Fibroblast of skin of back (primary cell): ENCODE measurements at regions not wholly inside any gene's neighbourhood (a gene's known extent, or its start where the extent isn't known, plus 50 kb on each side); places are given as distances from the start of the nearest gene placed in this dataset.

Experiments
- DNase-seq: peaks from one replicate; pipeline ENCODE4 v3.0.0-alpha.2; 2013

DNA sequence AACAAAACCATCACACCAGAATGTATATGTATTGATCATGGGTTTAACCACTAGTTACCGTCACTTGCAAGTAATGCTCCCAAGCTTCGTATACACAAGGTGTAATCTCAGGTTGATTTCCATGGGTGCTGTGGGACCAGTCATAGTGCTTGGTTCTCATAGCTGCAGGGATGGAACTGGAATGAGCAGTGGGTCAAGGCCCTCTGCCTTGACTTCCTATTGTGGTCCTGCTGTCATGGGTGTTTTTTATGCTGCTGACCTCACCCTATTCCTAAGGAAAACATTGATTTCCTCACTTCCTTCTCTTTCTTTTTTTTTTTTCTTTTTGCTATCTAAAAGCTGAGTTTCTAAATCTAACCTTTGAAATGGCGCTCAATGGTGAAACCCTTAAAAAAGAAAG is 325.6 kb upstream of the RASGRP1 start:
- no peak for DNase-seq

DNA sequence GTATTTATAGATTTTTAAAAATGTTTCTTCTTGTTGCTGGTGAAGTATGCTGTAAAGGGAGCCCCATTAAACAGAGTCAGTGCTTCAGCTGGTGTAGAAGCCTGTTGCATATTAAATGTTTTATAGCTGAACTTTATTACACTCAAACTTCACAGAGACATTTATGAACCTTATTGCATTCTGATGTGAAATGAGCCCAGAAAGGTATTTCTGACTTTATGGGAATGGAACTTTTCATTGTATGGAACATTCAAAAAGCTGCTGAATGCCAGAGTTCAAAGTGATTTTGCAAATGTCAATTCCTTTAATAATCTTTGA is 329.3 kb upstream of the RASGRP1 start:
- DNase-seq: no peak

GRCh38 chr15:38894243-38894948 is 329.8 kb upstream of the RASGRP1 start:
- DNase-seq: peak; percentile 98

DNA sequence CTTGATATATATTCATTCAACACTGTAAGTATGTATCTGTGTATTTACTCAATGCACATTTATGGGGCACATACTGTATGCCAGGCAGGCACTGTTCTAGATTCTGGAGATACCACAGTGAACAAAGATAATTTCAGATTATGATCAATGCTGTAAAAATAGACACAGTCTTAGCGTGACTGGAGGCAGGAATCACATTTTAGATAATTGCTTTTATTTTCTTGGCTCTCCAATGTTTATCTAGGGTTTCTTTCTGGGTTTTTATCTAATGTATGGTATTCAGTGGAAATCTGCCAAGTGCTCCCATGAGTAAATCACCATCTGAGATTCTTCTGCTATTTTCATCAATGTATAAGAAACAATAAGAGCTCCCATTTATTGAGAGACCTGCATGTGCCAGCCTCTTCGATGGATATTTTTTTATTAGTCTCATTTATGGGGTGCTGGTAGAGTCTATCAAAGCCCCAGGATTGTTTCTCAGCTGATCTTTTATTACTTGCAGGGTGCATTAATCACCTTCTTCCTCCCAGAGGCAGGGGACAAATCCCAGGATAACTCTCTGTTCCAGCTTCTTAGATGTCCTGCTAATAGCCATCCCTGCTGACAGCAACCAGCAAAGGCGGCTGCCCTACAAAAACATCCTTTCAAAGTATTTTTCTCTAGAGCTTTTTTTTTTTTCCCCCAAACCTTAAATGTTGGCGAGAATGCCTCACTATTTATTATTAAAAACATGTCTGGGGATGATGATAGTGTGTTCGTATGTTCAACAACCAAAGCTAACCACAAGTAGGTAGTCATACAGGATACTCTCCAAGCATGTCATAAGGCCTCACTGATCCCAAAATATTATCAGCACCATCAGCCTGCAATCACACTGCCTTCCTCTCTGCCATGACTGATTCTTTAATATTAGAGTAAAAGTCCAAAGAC is 331.0 kb upstream of the RASGRP1 start:
- DNase-seq: peak; percentile 98

DNA sequence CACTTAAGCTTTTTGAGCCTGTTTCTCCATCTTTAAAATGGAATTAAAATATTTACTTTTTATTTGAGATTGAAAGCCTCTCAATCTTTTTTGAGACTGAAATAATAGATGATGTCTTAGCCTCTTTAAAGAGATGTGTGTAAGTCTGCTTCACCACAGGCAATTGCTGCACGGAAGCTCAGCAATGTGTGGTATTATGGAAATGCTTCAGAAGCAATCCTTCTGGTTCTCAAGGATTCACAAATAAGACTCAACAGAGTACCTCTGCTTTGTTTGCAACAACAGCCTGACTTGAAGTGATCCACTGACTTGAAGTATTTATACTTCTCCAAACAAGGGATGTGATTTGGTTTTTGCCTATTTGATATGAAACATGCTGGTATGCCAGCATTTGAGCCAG is 332.0 kb upstream of the RASGRP1 start:
- peak; percentile 69 for DNase-seq

DNA sequence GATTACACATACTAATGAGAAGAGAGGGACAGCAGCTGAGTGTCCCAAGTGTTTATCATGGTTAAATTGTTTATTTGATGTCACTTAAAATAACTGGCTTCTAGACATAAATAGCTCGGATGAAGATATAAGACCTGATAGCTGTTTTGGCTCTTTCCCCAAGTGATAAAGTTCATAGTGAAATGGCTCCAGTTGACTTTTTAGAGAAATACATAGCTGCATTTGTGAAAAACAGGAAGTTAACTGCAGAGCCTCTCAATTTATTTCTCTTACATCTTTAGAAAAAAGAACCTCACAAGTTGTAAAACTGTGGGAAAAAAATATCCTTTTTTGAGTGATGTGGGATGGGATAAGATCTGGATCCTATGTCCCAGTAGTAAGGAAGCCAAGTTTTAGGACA is 332.9 kb upstream of the RASGRP1 start:
- no peak for DNase-seq

GRCh38 chr15:38898236-38898635 is 333.6 kb upstream of the RASGRP1 start:
- DNase-seq: peak; percentile 61

GRCh38 chr15:38899300-38899699 is 334.7 kb upstream of the RASGRP1 start:
- peak; percentile 82 for DNase-seq

GRCh38 chr15:38904298-38904697 is 339.7 kb upstream of the RASGRP1 start:
- DNase-seq: no peak

- peak; percentile 41 for DNase-seq
Measured at GRCh38 chr15:38905632-38906031, 341.0 kb upstream of the RASGRP1 start.

GRCh38 chr15:38920966-38921365 is 356.4 kb upstream of the RASGRP1 start:
- no peak for DNase-seq

DNA sequence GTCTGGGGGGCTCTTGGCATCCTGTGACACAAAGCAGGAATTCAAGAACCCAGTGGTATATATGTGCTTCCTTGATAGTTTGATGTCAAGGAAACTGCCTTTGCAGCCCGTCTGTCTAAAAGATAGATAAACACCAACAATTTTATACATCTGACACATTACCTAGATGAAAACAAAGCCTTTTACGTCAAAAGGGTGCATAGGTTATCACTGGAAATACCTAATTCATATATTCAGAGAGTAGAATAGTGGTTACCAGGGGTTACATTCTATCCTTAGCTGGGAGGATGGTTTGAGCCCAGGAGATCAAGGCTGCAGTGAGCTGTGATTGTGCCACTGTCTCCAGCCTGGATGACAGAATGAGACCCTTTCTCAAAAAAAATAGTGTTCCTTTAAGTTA is 356.9 kb upstream of the RASGRP1 start:
- DNase-seq: no peak

GRCh38 chr15:38928431-38928830 is 363.8 kb upstream of the RASGRP1 start:
- DNase-seq: no peak

GRCh38 chr15:38930851-38931572 is 366.4 kb upstream of the RASGRP1 start:
- DNase-seq: peak; percentile 68

GRCh38 chr15:38941399-38941953 is 376.9 kb upstream of the RASGRP1 start:
- DNase-seq: no peak

DNA sequence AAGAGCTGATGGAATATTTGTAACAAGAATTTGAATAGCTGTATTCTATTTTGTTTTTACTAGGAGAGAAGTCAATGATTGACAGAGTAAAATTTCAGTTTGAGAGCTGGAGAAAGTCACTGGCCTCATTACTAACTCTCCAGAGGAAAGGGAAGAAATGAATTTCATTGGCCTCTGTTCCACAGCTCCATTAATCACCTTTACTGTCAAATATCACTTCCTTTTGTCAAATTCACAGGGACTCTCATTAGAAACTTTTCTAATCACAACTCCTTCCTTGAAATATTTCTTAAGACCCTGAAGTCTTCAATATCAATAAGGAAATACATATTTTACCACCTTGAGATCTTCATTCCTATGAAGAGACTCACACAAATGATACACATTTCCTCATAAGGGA is 379.9 kb upstream of the RASGRP1 start:
- DNase-seq: no peak

DNA sequence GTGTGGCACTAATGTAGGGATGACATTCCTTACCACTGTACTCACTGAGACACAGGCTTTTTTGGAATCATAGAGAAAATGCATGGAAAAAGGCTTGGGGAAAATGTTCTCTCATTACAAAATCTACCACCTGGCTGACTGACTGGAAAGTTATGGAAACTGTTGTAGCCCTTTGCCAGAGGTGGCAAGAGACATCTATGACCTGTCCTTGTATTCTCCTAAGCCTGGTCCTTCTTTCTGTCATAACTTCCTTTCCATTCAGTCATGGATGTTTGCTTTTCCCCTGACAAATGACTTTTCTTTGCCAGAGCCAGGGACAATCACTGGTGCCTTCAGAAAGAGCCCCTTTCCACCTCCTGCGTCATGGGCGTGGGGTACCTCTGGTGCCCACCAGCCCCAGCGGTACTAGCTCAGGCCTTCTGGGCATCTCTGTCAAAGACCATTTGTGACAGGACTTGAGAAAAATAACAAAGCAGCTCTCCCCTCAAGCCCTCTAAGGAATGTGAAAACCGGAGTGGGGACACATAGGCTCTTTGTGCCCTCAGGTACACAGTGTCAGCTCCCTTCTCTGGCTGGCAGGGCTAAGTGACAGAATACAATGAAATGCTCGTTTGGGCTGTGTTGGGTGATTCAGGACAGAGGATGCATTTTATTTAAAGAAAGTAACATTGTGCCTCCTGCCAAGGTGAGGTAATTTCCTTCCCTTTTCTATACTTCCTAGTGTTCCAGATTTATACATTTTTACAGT is 381.1 kb upstream of the RASGRP1 start:
- peak; percentile 43 for DNase-seq

GRCh38 chr15:38954090-38954489 is 389.5 kb upstream of the RASGRP1 start:
- DNase-seq: no peak

DNA sequence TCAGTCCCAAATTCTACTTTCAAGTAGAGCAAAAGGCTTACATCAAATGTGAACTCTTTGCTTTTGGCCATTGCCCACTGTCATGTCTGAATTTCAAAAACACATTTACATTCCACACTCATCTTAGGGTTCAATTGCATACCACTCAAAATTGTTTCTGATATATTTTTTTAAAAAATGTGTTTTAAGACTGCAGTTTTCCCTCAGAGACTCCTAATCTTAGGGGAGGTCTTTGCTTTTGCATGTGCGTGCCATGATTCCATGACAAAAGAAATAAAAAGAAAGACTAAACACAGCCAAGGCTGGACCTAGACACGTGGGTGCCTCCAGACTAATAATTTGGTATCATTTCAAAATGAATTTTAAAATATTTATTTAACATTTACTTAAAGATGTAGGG is 396.8 kb upstream of the RASGRP1 start:
- no peak for DNase-seq

DNA sequence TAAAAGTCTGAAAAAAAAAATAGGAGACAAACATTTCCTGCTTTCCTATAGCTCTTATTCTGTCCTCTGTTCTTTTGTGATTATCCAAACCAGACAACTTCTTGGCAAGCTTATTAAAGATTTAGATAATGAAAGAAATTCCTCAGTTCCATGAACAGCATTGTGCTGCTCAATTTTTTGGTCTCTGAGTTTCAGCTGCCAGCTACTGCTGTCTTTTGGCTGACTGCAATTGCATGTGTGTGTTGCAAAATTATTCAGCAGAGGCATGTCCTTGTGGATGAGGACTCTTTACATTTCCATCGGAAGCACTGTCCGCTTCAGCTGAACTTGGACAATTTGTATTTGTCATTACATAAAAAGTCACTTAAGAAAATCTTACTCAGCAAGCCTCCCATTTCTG is 397.3 kb upstream of the RASGRP1 start:
- DNase-seq: no peak

DNA sequence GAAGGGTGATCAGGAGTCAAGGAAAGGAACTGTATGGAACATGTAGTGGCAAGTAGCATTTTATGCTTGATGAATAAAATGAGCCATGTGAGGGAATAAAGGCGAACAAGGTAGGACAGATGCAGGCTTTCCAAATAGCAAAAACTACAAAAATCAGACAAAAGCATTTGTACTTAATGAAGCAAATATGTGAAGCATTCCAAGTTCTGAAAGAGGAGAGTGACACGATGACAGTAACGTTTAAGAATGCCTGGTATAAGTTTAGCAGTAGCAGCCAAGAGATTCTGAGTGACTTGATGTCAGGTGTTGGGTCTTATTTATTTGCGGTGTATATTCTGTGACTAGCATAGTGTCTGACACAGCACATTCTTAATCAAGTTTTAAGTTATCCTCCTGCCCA is 408.2 kb upstream of the RASGRP1 start:
- DNase-seq: peak; percentile 48

DNA sequence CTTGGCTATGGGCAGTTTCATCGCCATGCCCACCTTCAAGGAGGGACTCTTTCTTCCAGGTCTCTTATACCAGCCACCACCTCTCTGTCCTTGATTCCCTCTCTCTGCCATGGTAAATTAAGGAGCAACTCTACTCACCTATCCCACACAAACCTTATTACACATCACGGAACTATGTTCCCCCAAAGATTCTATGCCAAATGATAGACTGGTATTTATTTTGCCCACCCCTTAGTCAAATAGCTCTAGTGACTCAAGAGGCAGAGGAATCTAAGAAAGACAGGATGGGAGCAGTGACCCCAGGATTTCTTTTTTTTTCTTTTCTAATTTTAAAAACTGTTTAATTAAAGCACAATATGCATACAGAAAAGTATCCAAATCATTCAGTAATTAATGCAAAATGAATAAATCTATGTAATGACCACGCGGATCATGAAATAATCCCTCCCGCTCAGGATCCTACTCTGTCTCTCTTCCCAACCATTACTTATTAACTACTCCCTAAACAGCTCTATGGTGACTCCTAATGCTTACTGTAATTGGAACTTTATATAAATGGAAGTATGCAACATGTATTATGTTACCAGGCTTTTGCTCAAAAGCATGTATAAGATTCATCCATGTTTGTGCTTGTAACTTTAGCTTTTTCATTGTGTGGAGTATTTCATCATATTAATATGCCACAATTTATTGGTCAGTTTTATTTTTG is 410.8 kb upstream of the RASGRP1 start:
- DNase-seq: no peak
